ENCODE measurements at regions not wholly inside any gene's neighbourhood (a gene's known extent, or its start where the extent isn't known, plus 50 kb on each side); places are given as distances from the start of the nearest gene placed in this dataset.

- Histone ChIP-seq H3F3A (ENCODE audit: insufficient read depth) (no peaks in the 10 kb centered on the region), H3K9ac (ENCODE audit: low read length) (no peak overlapping the region), H2AFZ (ENCODE audit: low read depth, low read length, severe bottlenecking) (no peak overlapping the region), H3K27ac (ENCODE audit: low read depth, low read length) (no peak overlapping the region), H3K79me2 (ENCODE audit: insufficient read depth, low read length) (no peaks in the 10 kb centered on the region), H3K9me3 (ENCODE audit: insufficient read depth, low read length) (no peaks in the 10 kb centered on the region), H3K9me2 (replicated peaks; ENCODE audit: insufficient read depth, low read length) (no peaks in the 10 kb centered on the region), H3K4me3 (ENCODE audit: insufficient read depth, low read length, poor library complexity, severe bottlenecking) (no peak overlapping the region), H4K20me1 (ENCODE audit: low read depth, low read length) (no peaks in the 10 kb centered on the region), H3K27me3 (ENCODE audit: low read length) (no peaks in the 10 kb centered on the region), H3K4me2 (ENCODE audit: low read depth, low read length, poor library complexity, severe bottlenecking) (no peak overlapping the region), H3K36me3 (ENCODE audit: low read length) (no peaks in the 10 kb centered on the region)
- TF ChIP-seq EZH2phosphoT487 (conservative IDR thresholded peaks at IDR 0.05; ENCODE audit: low read length): no peak
- no peak for TF ChIP-seq CTCF (IDR thresholded peaks at IDR 0.05; ENCODE audit: insufficient read depth, low read length, poor library complexity, severe bottlenecking)
Measured at GRCh38 chrX:121151293-121151692, 103.9 kb downstream of the GLUD2 start.

GRCh38 chrX:121154858-121155404 is 107.5 kb downstream of the GLUD2 start:
- Histone ChIP-seq H3K9me2 (replicated peaks; ENCODE audit: insufficient read depth, low read length) (no peaks in the 10 kb centered on the region), H4K20me1 (ENCODE audit: low read depth, low read length) (no peaks in the 10 kb centered on the region), H3K79me2 (ENCODE audit: insufficient read depth, low read length) (no peaks in the 10 kb centered on the region), H3K4me2 (ENCODE audit: low read depth, low read length, poor library complexity, severe bottlenecking) (no peak overlapping the region), H3K9me3 (ENCODE audit: insufficient read depth, low read length) (no peaks in the 10 kb centered on the region), H3K4me3 (ENCODE audit: insufficient read depth, low read length, poor library complexity, severe bottlenecking) (no peak overlapping the region), H3K36me3 (ENCODE audit: low read length) (no peaks in the 10 kb centered on the region), H3K9ac (ENCODE audit: low read length) (no peak overlapping the region), H3K27me3 (ENCODE audit: low read length) (no peaks in the 10 kb centered on the region), H3F3A (ENCODE audit: insufficient read depth) (no peaks in the 10 kb centered on the region), H3K27ac (ENCODE audit: low read depth, low read length) (no peak overlapping the region), H2AFZ (ENCODE audit: low read depth, low read length, severe bottlenecking) (no peak overlapping the region)
- TF ChIP-seq EZH2phosphoT487 (conservative IDR thresholded peaks at IDR 0.05; ENCODE audit: low read length) (no peak), CTCF (IDR thresholded peaks at IDR 0.05; ENCODE audit: insufficient read depth, low read length, poor library complexity, severe bottlenecking) (no peak)

GRCh38 chrX:121160987-121161386 is 113.6 kb downstream of the GLUD2 start:
- Histone ChIP-seq H4K20me1 (ENCODE audit: low read depth, low read length) (no peaks in the 10 kb centered on the region), H3K27ac (ENCODE audit: low read depth, low read length) (no peak overlapping the region), H3K4me3 (ENCODE audit: insufficient read depth, low read length, poor library complexity, severe bottlenecking) (no peak overlapping the region), H3K9ac (ENCODE audit: low read length) (no peak overlapping the region), H3K9me2 (replicated peaks; ENCODE audit: insufficient read depth, low read length) (no peaks in the 10 kb centered on the region), H3K9me3 (ENCODE audit: insufficient read depth, low read length) (no peaks in the 10 kb centered on the region), H3K27me3 (ENCODE audit: low read length) (no peaks in the 10 kb centered on the region), H2AFZ (ENCODE audit: low read depth, low read length, severe bottlenecking) (no peak overlapping the region), H3K4me2 (ENCODE audit: low read depth, low read length, poor library complexity, severe bottlenecking) (no peak overlapping the region), H3K36me3 (ENCODE audit: low read length) (no peaks in the 10 kb centered on the region), H3F3A (ENCODE audit: insufficient read depth) (no peaks in the 10 kb centered on the region), H3K79me2 (ENCODE audit: insufficient read depth, low read length) (no peaks in the 10 kb centered on the region)
- TF ChIP-seq EZH2phosphoT487 (conservative IDR thresholded peaks at IDR 0.05; ENCODE audit: low read length): no peak
- no peak for TF ChIP-seq CTCF (IDR thresholded peaks at IDR 0.05; ENCODE audit: insufficient read depth, low read length, poor library complexity, severe bottlenecking)
